Immature natural killer cell (primary cell): ENCODE measurements at regions not wholly inside any gene's neighbourhood (a gene's known extent, or its start where the extent isn't known, plus 50 kb on each side); places are given as distances from the start of the nearest gene placed in this dataset.
"Not testable (repeated sequence)": the region's sequence is repeated elsewhere in the genome, so short reads cannot be mapped to it uniquely, and the experiment has no call there.

Source experiments
- DNase-seq, 3 donors: peaks; one replicate each; pipeline ENCODE4 v3.0.0; 2022; ENCODE audit warnings: mixed read lengths in 1 of 3
- H3K27ac Mint-ChIP-seq, 6 donors: one replicate each; pipeline ENCODE4 v1.8.0; 2020; ENCODE audit warnings: mixed read lengths in 6 of 6, mild to moderate bottlenecking in 5 of 6, inconsistent platforms in 4 of 6, moderate library complexity in 3 of 6
- H3K27me3 Mint-ChIP-seq, 3 donors: one replicate each; pipeline ENCODE4 v1.8.0; 2020 to 2021; ENCODE audit warnings: low read depth in 3 of 3, mild to moderate bottlenecking in 3 of 3, mixed read lengths in 3 of 3, moderate library complexity in 3 of 3, inconsistent platforms in 1 of 3
- H3K36me3 Mint-ChIP-seq, 3 donors: one replicate each; pipeline ENCODE4 v1.8.0; 2020; ENCODE audit warnings: mixed read lengths in 3 of 3, inconsistent platforms in 2 of 3, mild to moderate bottlenecking in 2 of 3
- H3K4me1 Mint-ChIP-seq, 2 donors: one replicate each; pipeline ENCODE4 v1.8.0; 2020; ENCODE audit warnings: inconsistent platforms in 2 of 2, mild to moderate bottlenecking in 2 of 2, mixed read lengths in 2 of 2, moderate library complexity in 1 of 2
- H3K4me3 Mint-ChIP-seq, 5 donors: one replicate each; pipeline ENCODE4 v1.8.0; 2020; ENCODE audit warnings: mild to moderate bottlenecking in 5 of 5, mixed read lengths in 5 of 5, inconsistent platforms in 3 of 5, moderate library complexity in 3 of 5
- H3K9me3 Mint-ChIP-seq, 6 donors: one replicate each; pipeline ENCODE4 v1.8.0; 2020; ENCODE audit warnings: mild to moderate bottlenecking in 6 of 6, mixed read lengths in 6 of 6, inconsistent platforms in 4 of 6, moderate library complexity in 3 of 6

- H3K9me3 Mint-ChIP-seq = no peaks in the 10 kb centered on the region
- no peaks in the 10 kb centered on the region for H3K4me1 Mint-ChIP-seq
- no peak overlapping the region for H3K27ac Mint-ChIP-seq
- no peaks in the 10 kb centered on the region for H3K27me3 Mint-ChIP-seq
- no peak for DNase-seq
- H3K4me3 Mint-ChIP-seq = no peak overlapping the region
- no peaks in the 10 kb centered on the region for H3K36me3 Mint-ChIP-seq
Measured at GRCh38 chrX:122245943-122246342, 938.1 kb upstream of the GRIA3 start.

GRCh38 chrX:122246937-122247336 is 937.1 kb upstream of the GRIA3 start:
- H3K4me1 Mint-ChIP-seq = no peaks in the 10 kb centered on the region
- no peak overlapping the region for H3K4me3 Mint-ChIP-seq
- H3K36me3 Mint-ChIP-seq = no peaks in the 10 kb centered on the region
- no peak for DNase-seq
- H3K9me3 Mint-ChIP-seq = no peaks in the 10 kb centered on the region
- no peak overlapping the region for H3K27ac Mint-ChIP-seq
- H3K27me3 Mint-ChIP-seq = no peaks in the 10 kb centered on the region

DNA sequence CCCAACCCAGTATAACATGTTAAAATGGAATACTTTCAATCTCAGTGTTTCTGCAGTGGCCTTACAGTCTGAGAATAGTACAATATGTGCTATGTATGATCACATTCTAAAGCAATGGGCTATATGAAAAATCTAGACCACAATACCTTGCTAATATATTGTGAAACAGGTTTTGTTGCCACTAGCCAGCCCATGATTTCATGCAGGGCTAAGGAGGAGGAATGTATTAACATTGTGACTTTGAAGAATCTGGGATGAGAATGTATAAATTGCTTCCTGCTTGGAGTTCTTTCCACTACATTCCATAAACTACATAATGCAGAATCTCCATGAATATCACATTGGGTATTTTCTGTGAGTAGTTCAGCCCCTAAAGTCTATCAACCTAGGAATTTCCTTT is 935.4 kb upstream of the GRIA3 start:
- Mint-ChIP-seq H3K36me3 (no peaks in the 10 kb centered on the region), H3K9me3 (no peaks in the 10 kb centered on the region), H3K27ac (no peak overlapping the region), H3K4me3 (no peak overlapping the region), H3K4me1 (no peaks in the 10 kb centered on the region), H3K27me3 (peaks cover 0 to 2% (median 1%) of the 10 kb centered on the region in 3 donors)
- DNase-seq = no peak

GRCh38 chrX:122252454-122252853 is 931.6 kb upstream of the GRIA3 start:
- H3K36me3 Mint-ChIP-seq = no peaks in the 10 kb centered on the region
- no peaks in the 10 kb centered on the region for H3K4me1 Mint-ChIP-seq
- peaks cover 0 to 2% (median 1%) of the 10 kb centered on the region in 3 donors for H3K27me3 Mint-ChIP-seq
- H3K4me3 Mint-ChIP-seq = no peak overlapping the region
- no peak overlapping the region for H3K27ac Mint-ChIP-seq
- no peak for DNase-seq
- H3K9me3 Mint-ChIP-seq = no peaks in the 10 kb centered on the region

DNA sequence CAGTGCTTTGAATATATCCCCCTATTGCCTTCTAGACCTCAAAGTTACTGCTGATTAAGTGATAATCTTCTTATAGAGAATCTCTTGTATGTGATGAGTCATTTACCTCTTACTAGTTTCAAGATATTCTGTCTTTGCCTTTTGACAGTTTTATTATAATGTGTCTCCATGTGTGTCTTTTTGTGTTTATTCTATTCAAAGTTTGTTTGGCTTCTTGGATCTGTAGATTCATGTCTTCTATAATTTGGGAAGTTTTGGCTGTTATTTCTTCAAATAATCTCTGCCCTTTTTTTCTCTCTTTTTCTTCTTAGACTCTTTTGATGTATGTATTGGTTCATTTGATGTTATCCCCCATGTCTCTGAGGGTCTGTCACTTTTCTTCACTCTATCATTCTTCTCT is 915.7 kb upstream of the GRIA3 start:
- H3K9me3 Mint-ChIP-seq = peaks cover 7 to 18% (median 10%) of the 10 kb centered on the region in 6 donors
- no peaks in the 10 kb centered on the region for H3K4me1 Mint-ChIP-seq
- no peaks in the 10 kb centered on the region for H3K27me3 Mint-ChIP-seq
- no peak overlapping the region for H3K27ac Mint-ChIP-seq
- DNase-seq = no peak
- no peak overlapping the region for H3K4me3 Mint-ChIP-seq
- no peaks in the 10 kb centered on the region for H3K36me3 Mint-ChIP-seq

DNA sequence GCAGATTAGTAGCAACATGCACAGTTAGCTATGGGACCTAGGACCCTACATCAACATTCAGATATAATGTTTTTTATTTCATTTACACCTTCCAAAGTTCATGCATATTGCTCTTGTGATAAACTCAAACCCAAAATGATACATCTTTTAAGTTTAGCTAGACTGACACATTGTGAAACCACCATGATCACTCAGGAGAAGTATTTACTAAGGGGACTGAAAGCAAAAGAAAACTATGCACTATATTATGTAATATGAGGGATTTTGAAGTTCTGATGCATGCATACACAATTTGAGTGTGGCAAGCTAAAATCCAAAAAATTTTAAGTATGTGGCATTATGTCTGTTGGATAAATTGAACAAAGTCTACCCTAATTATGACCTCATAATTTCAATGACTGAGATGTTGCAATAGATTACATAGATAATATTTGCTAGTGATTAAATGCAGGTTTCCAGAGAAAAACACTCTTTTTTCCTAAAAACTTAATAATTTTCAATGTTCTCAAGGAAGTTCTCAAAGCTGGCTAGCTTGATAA is 914.8 kb upstream of the GRIA3 start:
- no peak for DNase-seq
- no peak overlapping the region for H3K27ac Mint-ChIP-seq
- H3K9me3 Mint-ChIP-seq = peaks cover 7 to 15% (median 10%) of the 10 kb centered on the region in 6 donors
- H3K4me1 Mint-ChIP-seq = no peaks in the 10 kb centered on the region
- no peaks in the 10 kb centered on the region for H3K27me3 Mint-ChIP-seq
- no peaks in the 10 kb centered on the region for H3K36me3 Mint-ChIP-seq
- H3K4me3 Mint-ChIP-seq = no peak overlapping the region

GRCh38 chrX:122270809-122271494 is 913.1 kb upstream of the GRIA3 start:
- Mint-ChIP-seq H3K36me3 (no peaks in the 10 kb centered on the region), H3K9me3 (peaks cover 0 to 13% (median 8%) of the 10 kb centered on the region in 6 donors), H3K27ac (no peak overlapping the region), H3K4me1 (no peaks in the 10 kb centered on the region), H3K27me3 (no peaks in the 10 kb centered on the region), H3K4me3 (no peak overlapping the region)
- no peak for DNase-seq

GRCh38 chrX:122272011-122272410 is 912.1 kb upstream of the GRIA3 start:
- H3K4me3 Mint-ChIP-seq = no peak overlapping the region
- no peak for DNase-seq
- no peaks in the 10 kb centered on the region for H3K36me3 Mint-ChIP-seq
- no peak overlapping the region for H3K27ac Mint-ChIP-seq
- no peaks in the 10 kb centered on the region for H3K27me3 Mint-ChIP-seq
- H3K9me3 Mint-ChIP-seq = peaks cover 0 to 12% (median 8%) of the 10 kb centered on the region in 6 donors
- no peaks in the 10 kb centered on the region for H3K4me1 Mint-ChIP-seq

GRCh38 chrX:122279746-122280145 is 904.3 kb upstream of the GRIA3 start:
- Mint-ChIP-seq H3K4me1 (no peaks in the 10 kb centered on the region), H3K27ac (no peak overlapping the region), H3K36me3 (no peaks in the 10 kb centered on the region), H3K27me3 (peaks cover 0 to 1% (median 0%) of the 10 kb centered on the region in 3 donors), H3K4me3 (no peak overlapping the region), H3K9me3 (peaks cover 0 to 6% (median 1%) of the 10 kb centered on the region in 6 donors)
- DNase-seq = no peak

GRCh38 chrX:122299822-122300221 is 884.3 kb upstream of the GRIA3 start:
- H3K4me1 Mint-ChIP-seq, H3K27ac Mint-ChIP-seq, H3K36me3 Mint-ChIP-seq, H3K4me3 Mint-ChIP-seq, H3K27me3 Mint-ChIP-seq, DNase-seq: not testable (repeated sequence)
- H3K9me3 Mint-ChIP-seq = peaks cover 0 to 13% (median 8%) of the 10 kb centered on the region in 6 donors

- no peak overlapping the region for H3K27ac Mint-ChIP-seq
- no peak overlapping the region for H3K4me3 Mint-ChIP-seq
- peaks cover 0 to 2% (median 0%) of the 10 kb centered on the region in 3 donors for H3K27me3 Mint-ChIP-seq
- H3K4me1 Mint-ChIP-seq = no peaks in the 10 kb centered on the region
- peaks cover 0 to 13% (median 6%) of the 10 kb centered on the region in 6 donors for H3K9me3 Mint-ChIP-seq
- no peak for DNase-seq
- no peaks in the 10 kb centered on the region for H3K36me3 Mint-ChIP-seq
Measured at GRCh38 chrX:122301491-122301890, 882.6 kb upstream of the GRIA3 start.

DNA sequence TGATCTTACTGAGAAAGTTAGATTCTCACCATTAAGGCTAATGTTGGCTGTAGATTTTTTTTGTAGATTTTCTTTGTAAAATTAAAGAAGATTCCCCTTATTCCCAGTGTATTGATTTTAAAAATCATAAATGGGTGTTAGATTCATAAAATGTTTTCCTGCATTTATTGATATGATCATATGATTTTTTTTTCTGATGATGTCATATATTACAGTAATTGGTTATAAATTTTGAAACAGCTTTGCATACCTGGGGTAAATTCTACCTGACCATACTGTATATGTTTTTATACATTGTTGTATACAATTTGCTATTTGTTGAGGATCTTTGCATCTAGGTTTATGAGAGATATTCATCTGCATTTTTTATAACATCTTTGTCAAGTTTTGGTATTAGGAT is 880.3 kb upstream of the GRIA3 start:
- no peak overlapping the region for H3K27ac Mint-ChIP-seq
- no peak for DNase-seq
- no peaks in the 10 kb centered on the region for H3K4me1 Mint-ChIP-seq
- no peak overlapping the region for H3K4me3 Mint-ChIP-seq
- peaks cover 0 to 2% (median 0%) of the 10 kb centered on the region in 3 donors for H3K27me3 Mint-ChIP-seq
- peaks cover 0 to 5% (median 2%) of the 10 kb centered on the region in 6 donors for H3K9me3 Mint-ChIP-seq
- no peaks in the 10 kb centered on the region for H3K36me3 Mint-ChIP-seq

GRCh38 chrX:122344816-122345215 is 839.3 kb upstream of the GRIA3 start:
- Mint-ChIP-seq H3K27me3 (peaks cover 0 to 5% (median 2%) of the 10 kb centered on the region in 3 donors), H3K4me1 (no peaks in the 10 kb centered on the region), H3K27ac (no peak overlapping the region), H3K9me3 (peaks cover 0 to 10% (median 7%) of the 10 kb centered on the region in 6 donors), H3K36me3 (no peaks in the 10 kb centered on the region), H3K4me3 (no peak overlapping the region)
- DNase-seq = no peak

GRCh38 chrX:122363112-122363795 is 820.8 kb upstream of the GRIA3 start:
- DNase-seq = no peak
- Mint-ChIP-seq H3K27me3 (no peaks in the 10 kb centered on the region), H3K4me1 (no peaks in the 10 kb centered on the region), H3K9me3 (peaks cover 0 to 6% (median 0%) of the 10 kb centered on the region in 6 donors), H3K27ac (no peak overlapping the region), H3K36me3 (no peaks in the 10 kb centered on the region), H3K4me3 (no peak overlapping the region)
